NCI-H1092 (cell line): ENCODE measurements at regions not wholly inside any gene's neighbourhood (a gene's known extent, or its start where the extent isn't known, plus 50 kb on each side); places are given as distances from the start of the nearest gene placed in this dataset.
"Not testable (repeated sequence)": the region's sequence is repeated elsewhere in the genome, so short reads cannot be mapped to it uniquely, and the experiment has no call there.

Experiments
- DNase-seq: peaks from one replicate; lab custom pipeline; 2025; lab: John Stamatoyannopoulos, UW

- no peak for DNase-seq
Measured at GRCh38 chr10:4262870-4263600, 478.0 kb upstream of the KLF6 start.

GRCh38 chr10:4262449-4262848 is 477.4 kb upstream of the KLF6 start:
- no peak for DNase-seq

- no peak for DNase-seq
Measured at GRCh38 chr10:4260483-4261124, 475.6 kb upstream of the KLF6 start.

GRCh38 chr10:4257939-4258465 is 473.0 kb upstream of the KLF6 start:
- no peak for DNase-seq

- DNase-seq, result no peak
Measured at GRCh38 chr10:4256971-4257370, 472.0 kb upstream of the KLF6 start.

GRCh38 chr10:4255751-4256150 is 470.7 kb upstream of the KLF6 start:
- DNase-seq, result no peak

GRCh38 chr10:4254101-4254994 is 469.3 kb upstream of the KLF6 start:
- DNase-seq, result no peak

- no peak for DNase-seq
Measured at GRCh38 chr10:4252701-4253100, 467.7 kb upstream of the KLF6 start.

GRCh38 chr10:4250587-4250887 is 465.5 kb upstream of the KLF6 start:
- no peak for DNase-seq

- no peak for DNase-seq
Measured at GRCh38 chr10:4249841-4250586, 465.0 kb upstream of the KLF6 start.

GRCh38 chr10:4247379-4247778 is 462.4 kb upstream of the KLF6 start:
- DNase-seq, result no peak

GRCh38 chr10:4246881-4247358 is 461.9 kb upstream of the KLF6 start:
- DNase-seq, result no peak

GRCh38 chr10:4243651-4244050 is 458.6 kb upstream of the KLF6 start:
- no peak for DNase-seq

GRCh38 chr10:4243169-4243568 is 458.2 kb upstream of the KLF6 start:
- no peak for DNase-seq

- DNase-seq, result no peak
Measured at GRCh38 chr10:4242561-4243035, 457.6 kb upstream of the KLF6 start.

- no peak for DNase-seq
Measured at GRCh38 chr10:4241724-4242345, 456.8 kb upstream of the KLF6 start.

- no peak for DNase-seq
Measured at GRCh38 chr10:4240608-4241197, 455.7 kb upstream of the KLF6 start.

GRCh38 chr10:4239186-4239585 is 454.2 kb upstream of the KLF6 start:
- DNase-seq, result no peak

- not testable (repeated sequence) for DNase-seq
Measured at GRCh38 chr10:4236905-4237304, 451.9 kb upstream of the KLF6 start.

GRCh38 chr10:4234661-4235060 is 449.7 kb upstream of the KLF6 start:
- no peak for DNase-seq

GRCh38 chr10:4231439-4231838 is 446.4 kb upstream of the KLF6 start:
- no peak for DNase-seq
